ENCODE measurements at regions not wholly inside any gene's neighbourhood (a gene's known extent, or its start where the extent isn't known, plus 50 kb on each side); places are given as distances from the start of the nearest gene placed in this dataset.

GRCh38 chr3:20999661-21000060 lies 751.3 kb downstream of the ZNF385D start:
- H3K9me3 Mint-ChIP-seq, result peaks cover 0 to 8% (median 1%) of the 10 kb centered on the region in 7 donors
- no CpG with 5 or more reads among the region's 1 CpG for WGBS (ENCODE audit: insufficient coverage)

GRCh38 chr3:20997183-20997582 lies 753.8 kb downstream of the ZNF385D start:
- Mint-ChIP-seq H3K4me1 (no peaks in the 10 kb centered on the region), H3K36me3 (no peaks in the 10 kb centered on the region), H3K27ac (no peak overlapping the region), H3K4me3 (no peak overlapping the region), H3K27me3 (ENCODE audit: low read depth in 3 of 3) (no peaks in the 10 kb centered on the region), H3K9me3 (peaks cover 0 to 11% (median 1%) of the 10 kb centered on the region in 7 donors)
- intact Hi-C loops (cut with micrococcal nuclease), result no loop called here
- H3K4me2 ChIP-seq (replicated peaks; ENCODE audit: extremely low read depth, low read length, poor library complexity, severe bottlenecking), result no peak overlapping the region
- no peaks in the 10 kb centered on the region for H3K79me2 ChIP-seq (ENCODE audit: insufficient read depth, low read length)
- H3K9ac ChIP-seq (ENCODE audit: insufficient read depth, low read length, poor library complexity, severe bottlenecking), result no peak overlapping the region
- H3K4me1 ChIP-seq (ENCODE audit: control insufficient read depth in 1 of 2, insufficient read depth in 2 of 2, low read length in 2 of 2), result no peaks in the 10 kb centered on the region
- TF ChIP-seq CTCF (IDR thresholded peaks at IDR 0.05), result no peak
- DNase-seq, result no peak
- 100% methylated on average over 1 of the region's 2 CpGs for WGBS (ENCODE audit: insufficient coverage)
- no peaks in the 10 kb centered on the region for H3K27me3 ChIP-seq (ENCODE audit: control insufficient read depth in 2 of 2, insufficient read depth in 2 of 2, low read length in 2 of 2)
- H3K36me3 ChIP-seq (replicated peaks in 1 of 2; ENCODE audit: control insufficient read depth in 1 of 2, insufficient read depth in 2 of 2, low read length in 2 of 2), result no peaks in the 10 kb centered on the region
- no peaks in the 10 kb centered on the region for H4K20me1 ChIP-seq (ENCODE audit: insufficient read depth, low read length)
- H2AFZ ChIP-seq (ENCODE audit: insufficient read depth, low read depth, low read length, poor library complexity, severe bottlenecking), result no peak overlapping the region
- no peak overlapping the region for H3K4me3 ChIP-seq (replicated peaks in 1 of 3; ENCODE audit: low read depth in 2 of 3, low read length in 3 of 3)
- no peak overlapping the region for H3K27ac ChIP-seq (ENCODE audit: low read depth in 1 of 2, low read length in 2 of 2)
- H3K9me3 ChIP-seq (replicated peaks in 1 of 2; ENCODE audit: control insufficient read depth in 1 of 2, insufficient read depth in 1 of 2, low read length in 2 of 2), result peaks cover 0 to 7% of the 10 kb centered on the region in 2 donors

More at GRCh38 chr3:20999661-21000060, 751.3 kb downstream of the ZNF385D start:
- no peak overlapping the region for H3K27ac ChIP-seq (ENCODE audit: low read depth in 1 of 2, low read length in 2 of 2)
- H3K4me1 ChIP-seq (ENCODE audit: control insufficient read depth in 1 of 2, insufficient read depth in 2 of 2, low read length in 2 of 2), result no peaks in the 10 kb centered on the region
- TF ChIP-seq CTCF (IDR thresholded peaks at IDR 0.05), result no peak
- no peaks in the 10 kb centered on the region for H3K36me3 ChIP-seq (replicated peaks in 1 of 2; ENCODE audit: control insufficient read depth in 1 of 2, insufficient read depth in 2 of 2, low read length in 2 of 2)
- H3K79me2 ChIP-seq (ENCODE audit: insufficient read depth, low read length), result no peaks in the 10 kb centered on the region
- H4K20me1 ChIP-seq (ENCODE audit: insufficient read depth, low read length), result no peaks in the 10 kb centered on the region
- no peaks in the 10 kb centered on the region for H3K27me3 ChIP-seq (ENCODE audit: control insufficient read depth in 2 of 2, insufficient read depth in 2 of 2, low read length in 2 of 2)
- Mint-ChIP-seq H3K4me1 (no peaks in the 10 kb centered on the region), H3K36me3 (no peaks in the 10 kb centered on the region), H3K4me3 (no peak overlapping the region), H3K27me3 (ENCODE audit: low read depth in 3 of 3) (peaks cover 0 to 2% (median 0%) of the 10 kb centered on the region in 3 donors), H3K27ac (no peak overlapping the region)
- H3K4me3 ChIP-seq (replicated peaks in 1 of 3; ENCODE audit: low read depth in 2 of 3, low read length in 3 of 3), result no peak overlapping the region
- H3K9me3 ChIP-seq (replicated peaks in 1 of 2; ENCODE audit: control insufficient read depth in 1 of 2, insufficient read depth in 1 of 2, low read length in 2 of 2), result peaks cover 0 to 7% of the 10 kb centered on the region in 2 donors
- no peak overlapping the region for H3K9ac ChIP-seq (ENCODE audit: insufficient read depth, low read length, poor library complexity, severe bottlenecking)
- H3K4me2 ChIP-seq (replicated peaks; ENCODE audit: extremely low read depth, low read length, poor library complexity, severe bottlenecking), result no peak overlapping the region
- no peak for DNase-seq
- H2AFZ ChIP-seq (ENCODE audit: insufficient read depth, low read depth, low read length, poor library complexity, severe bottlenecking), result no peak overlapping the region
- intact Hi-C loops (cut with micrococcal nuclease), result no loop called here

Data from CD14-positive monocyte (primary cell).